H9 (cell line): ENCODE measurements at regions not wholly inside any gene's neighbourhood (a gene's known extent, or its start where the extent isn't known, plus 50 kb on each side); places are given as distances from the start of the nearest gene placed in this dataset.

Experiments
- DNase-seq: peaks from one replicate; pipeline ENCODE4 v3.0.0-alpha.2; 2017
- H2AFZ ChIP-seq: one replicate; pipeline ENCODE4 v1.6.1; 2013; ENCODE audit warnings: mild to moderate bottlenecking, low read length, control low read depth, moderate library complexity
- H2AK5ac ChIP-seq: 2 replicates; pipeline ENCODE4 v1.6.1; 2013; ENCODE audit warnings: low read length, control low read depth, mixed read lengths; ENCODE audit not compliant: insufficient read length
- H2BK120ac ChIP-seq: one replicate; pipeline ENCODE4 v1.6.1; 2013; ENCODE audit warnings: low read depth, mild to moderate bottlenecking, low read length, control low read depth, inconsistent platforms; ENCODE audit not compliant: poor library complexity, severe bottlenecking
- H2BK12ac ChIP-seq: 2 replicates; pipeline ENCODE4 v1.6.1; 2013; ENCODE audit warnings: low read length, control low read depth, mixed read lengths, low read depth; ENCODE audit not compliant: insufficient read length
- H2BK15ac ChIP-seq: 2 replicates; pipeline ENCODE4 v1.6.1; 2013; ENCODE audit warnings: low read depth, low read length, control low read depth
- H2BK20ac ChIP-seq: one replicate; pipeline ENCODE4 v1.6.1; 2013; ENCODE audit warnings: low read depth, mild to moderate bottlenecking, low read length, control low read depth, inconsistent platforms; ENCODE audit not compliant: poor library complexity, severe bottlenecking
- H2BK5ac ChIP-seq: 2 replicates; pipeline ENCODE4 v1.6.1; 2013; ENCODE audit warnings: low read length, control low read depth, mixed read lengths; ENCODE audit not compliant: insufficient read length
- H3K14ac ChIP-seq: 2 replicates; pipeline ENCODE4 v1.6.1; 2013; ENCODE audit warnings: low read length, control low read depth; ENCODE audit not compliant: insufficient read depth
- H3K18ac ChIP-seq: 2 replicates; pipeline ENCODE4 v1.6.1; 2013; ENCODE audit warnings: low read depth, mild to moderate bottlenecking, mixed read lengths, low read length, control low read depth; ENCODE audit not compliant: insufficient read length
- H3K23ac ChIP-seq: 2 replicates; pipeline ENCODE4 v1.6.1; 2013; ENCODE audit warnings: low read length, control low read depth, mixed read lengths, low read depth; ENCODE audit not compliant: insufficient read length
- H3K23me2 ChIP-seq: 2 replicates; pipeline ENCODE4 v1.6.1; 2013; ENCODE audit warnings: low read depth, mild to moderate bottlenecking, mixed read lengths, low read length, control low read depth; ENCODE audit not compliant: insufficient read length, poor library complexity, severe bottlenecking
- H3K27ac ChIP-seq: 2 replicates; pipeline ENCODE4 v1.5.1; 2013; ENCODE audit warnings: low read length, control low read depth, mixed read lengths, low read depth; ENCODE audit not compliant: insufficient read length
- H3K27me3 ChIP-seq: 2 replicates; pipeline ENCODE4 v1.6.1; 2013; ENCODE audit warnings: low read length, control low read depth, inconsistent platforms; ENCODE audit not compliant: insufficient read depth
- H3K4ac ChIP-seq: 2 replicates; pipeline ENCODE4 v1.6.1; 2013; ENCODE audit warnings: low read depth, mild to moderate bottlenecking, control low read depth, inconsistent platforms, low read length, moderate library complexity
- H3K4me1 ChIP-seq: 2 replicates; pipeline ENCODE4 v1.6.1; 2013; ENCODE audit warnings: low read length, control low read depth, inconsistent platforms; ENCODE audit not compliant: insufficient read depth
- H3K4me2 ChIP-seq: 2 replicates; pipeline ENCODE4 v1.6.1; 2013; ENCODE audit warnings: low read length, control low read depth, mixed read lengths; ENCODE audit not compliant: insufficient read length, insufficient read depth
- H3K56ac ChIP-seq: 2 replicates; pipeline ENCODE4 v1.6.1; 2013; ENCODE audit warnings: low read depth, mild to moderate bottlenecking, mixed read lengths, low read length, control low read depth; ENCODE audit not compliant: insufficient read length
- H3K79me1 ChIP-seq: 2 replicates; pipeline ENCODE4 v1.6.1; 2013; ENCODE audit warnings: low read depth, mild to moderate bottlenecking, moderate library complexity, low read length, control low read depth, inconsistent platforms; ENCODE audit not compliant: insufficient read depth, poor library complexity, severe bottlenecking
- H3K79me2 ChIP-seq: 2 replicates; pipeline ENCODE4 v1.6.1; 2013; ENCODE audit warnings: low read length, control low read depth, inconsistent platforms; ENCODE audit not compliant: insufficient read depth
- H3K9ac ChIP-seq: 2 replicates; pipeline ENCODE4 v1.6.1; 2013; ENCODE audit warnings: low read length, control low read depth, mixed read lengths; ENCODE audit not compliant: insufficient read length; ENCODE audit errors: extremely low read depth
- H3K9me3 ChIP-seq: one replicate; pipeline ENCODE4 v1.6.1; 2013; ENCODE audit warnings: low read depth, low read length, inconsistent platforms; ENCODE audit not compliant: control insufficient read depth
- H3T11ph ChIP-seq: one replicate; pipeline ENCODE4 v1.6.1; 2013; ENCODE audit warnings: mild to moderate bottlenecking, low read length, control low read depth, inconsistent platforms
- H4K20me1 ChIP-seq: one replicate; pipeline ENCODE4 v1.6.1; 2013; ENCODE audit not compliant: control insufficient read depth, insufficient read length, insufficient read depth
- H4K5ac ChIP-seq: 2 replicates; pipeline ENCODE4 v1.6.1; 2013; ENCODE audit warnings: low read depth, mild to moderate bottlenecking, mixed read lengths, low read length, control low read depth; ENCODE audit not compliant: insufficient read length
- H4K8ac ChIP-seq: replicated peaks from 2 replicates; pipeline ENCODE4 v1.6.1; 2013; ENCODE audit warnings: low read length, control low read depth, mixed read lengths, low read depth; ENCODE audit not compliant: insufficient read length
- H4K91ac ChIP-seq: 2 replicates; pipeline ENCODE4 v1.6.1; 2013; ENCODE audit warnings: low read depth, mild to moderate bottlenecking, moderate library complexity, mixed read lengths, low read length, control low read depth; ENCODE audit not compliant: insufficient read length
- H3K27ac Mint-ChIP-seq, 3 experiments: 2 replicates in 2 of 3; 3 replicates in 1 of 3; pipeline ENCODE4 v1.8.0; 2020 to 2021; ENCODE audit warnings: mixed read lengths in 3 of 3, mild to moderate bottlenecking in 1 of 3, moderate library complexity in 1 of 3
- H3K27me3 Mint-ChIP-seq: 2 replicates; pipeline ENCODE4 v1.8.0; 2021; ENCODE audit warnings: low read depth, mild to moderate bottlenecking, moderate library complexity, mixed read lengths
- H3K36me3 Mint-ChIP-seq, 3 experiments: 2 replicates in 2 of 3; 3 replicates in 1 of 3; pipeline ENCODE4 v1.8.0; 2020 to 2021; ENCODE audit warnings: low read depth in 3 of 3, mixed read lengths in 3 of 3; ENCODE audit not compliant: insufficient read depth in 1 of 3
- H3K4me1 Mint-ChIP-seq, 2 experiments: 2 replicates each; pipeline ENCODE4 v1.8.0; 2020; ENCODE audit warnings: mixed read lengths in 2 of 2
- H3K4me3 Mint-ChIP-seq, 2 experiments: 2 replicates in 1 of 2; 3 replicates in 1 of 2; pipeline ENCODE4 v1.8.0; 2020 to 2021; ENCODE audit warnings: mild to moderate bottlenecking in 2 of 2, mixed read lengths in 2 of 2, moderate library complexity in 1 of 2
- H3K9me3 Mint-ChIP-seq, 2 experiments: 2 replicates in 1 of 2; 3 replicates in 1 of 2; pipeline ENCODE4 v1.8.0; 2020; ENCODE audit warnings: mild to moderate bottlenecking in 2 of 2, mixed read lengths in 2 of 2, moderate library complexity in 1 of 2
- TF ChIP-seq, protein P1 (sequence below): fragments of 200-600 bp; sonication (generic); conservative IDR thresholded peaks from 3 replicates; pipeline ENCODE4 v1.8.0; 2021; ENCODE audit warnings: antibody characterized with exemption, mild to moderate bottlenecking

DNA sequence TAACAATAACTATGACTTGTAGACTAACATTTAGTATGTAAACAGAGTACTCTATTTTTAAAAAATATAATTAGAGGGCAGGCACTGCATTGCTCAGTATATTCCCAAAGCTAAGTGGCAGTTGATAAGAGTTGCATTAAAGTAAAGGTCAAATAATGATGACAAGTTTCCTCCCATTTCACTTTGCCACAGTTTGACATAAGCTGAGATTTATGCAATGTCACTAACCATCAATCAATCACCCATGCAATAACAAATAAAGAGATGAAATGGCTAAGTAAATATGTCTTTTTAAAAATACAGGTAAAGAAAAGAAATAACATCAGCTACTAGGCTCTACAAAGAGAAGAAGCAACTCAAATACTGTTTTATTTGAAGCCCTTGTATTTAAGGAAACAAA lies 673.4 kb downstream of the PCDH18 start:
- Histone ChIP-seq H3K14ac (no peak overlapping the region), H3K9ac (no peak overlapping the region), H3K9me3 (no peaks in the 10 kb centered on the region), H3K4me1 (no peaks in the 10 kb centered on the region), H3K27ac (no peak overlapping the region), H3K23me2 (no peaks in the 10 kb centered on the region), H3K18ac (no peak overlapping the region), H3K4me2 (no peak overlapping the region), H2AFZ (no peak overlapping the region), H2BK12ac (no peak overlapping the region), H2BK5ac (no peak overlapping the region), H3K79me2 (no peaks in the 10 kb centered on the region), H2BK15ac (no peak overlapping the region), H3T11ph (no peak overlapping the region), H3K79me1 (no peaks in the 10 kb centered on the region), H4K8ac (no peak overlapping the region), H4K5ac (no peak overlapping the region), H2BK120ac (no peak overlapping the region), H2BK20ac (no peak overlapping the region), H3K56ac (no peak overlapping the region), H3K23ac (no peak overlapping the region), H3K4ac (no peak overlapping the region), H4K20me1 (no peaks in the 10 kb centered on the region), H4K91ac (no peak overlapping the region), H2AK5ac (no peak overlapping the region), H3K27me3 (no peaks in the 10 kb centered on the region)
- Mint-ChIP-seq H3K9me3 (peaks cover 6 to 7% of the 10 kb centered on the region in 2 experiments; a peak in 4 of 5 replicates), H3K27me3 (no peaks in the 10 kb centered on the region), H3K27ac (no peak overlapping the region), H3K4me1 (peaks cover 14 to 18% of the 10 kb centered on the region in 2 experiments), H3K36me3 (peaks cover 0 to 7% (median 4%) of the 10 kb centered on the region in 3 experiments; a peak in 2 of 7 replicates), H3K4me3 (no peak overlapping the region)
- TF ChIP-seq, protein P1, sequence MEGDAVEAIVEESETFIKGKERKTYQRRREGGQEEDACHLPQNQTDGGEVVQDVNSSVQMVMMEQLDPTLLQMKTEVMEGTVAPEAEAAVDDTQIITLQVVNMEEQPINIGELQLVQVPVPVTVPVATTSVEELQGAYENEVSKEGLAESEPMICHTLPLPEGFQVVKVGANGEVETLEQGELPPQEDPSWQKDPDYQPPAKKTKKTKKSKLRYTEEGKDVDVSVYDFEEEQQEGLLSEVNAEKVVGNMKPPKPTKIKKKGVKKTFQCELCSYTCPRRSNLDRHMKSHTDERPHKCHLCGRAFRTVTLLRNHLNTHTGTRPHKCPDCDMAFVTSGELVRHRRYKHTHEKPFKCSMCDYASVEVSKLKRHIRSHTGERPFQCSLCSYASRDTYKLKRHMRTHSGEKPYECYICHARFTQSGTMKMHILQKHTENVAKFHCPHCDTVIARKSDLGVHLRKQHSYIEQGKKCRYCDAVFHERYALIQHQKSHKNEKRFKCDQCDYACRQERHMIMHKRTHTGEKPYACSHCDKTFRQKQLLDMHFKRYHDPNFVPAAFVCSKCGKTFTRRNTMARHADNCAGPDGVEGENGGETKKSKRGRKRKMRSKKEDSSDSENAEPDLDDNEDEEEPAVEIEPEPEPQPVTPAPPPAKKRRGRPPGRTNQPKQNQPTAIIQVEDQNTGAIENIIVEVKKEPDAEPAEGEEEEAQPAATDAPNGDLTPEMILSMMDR = no peak
- no peak for DNase-seq
